Sigmoid colon (tissue), 6 donors: ENCODE measurements at regions not wholly inside any gene's neighbourhood (a gene's known extent, or its start where the extent isn't known, plus 50 kb on each side); places are given as distances from the start of the nearest gene placed in this dataset.

Source experiments
- DNase-seq: peaks from one replicate; pipeline ENCODE4 v3.0.0-alpha.2; 2019
- H3K27ac ChIP-seq, 4 donors: fragments of 200-600 bp; sonication (generic); one replicate each; pipeline ENCODE4 v1.5.1; 2016 to 2019; ENCODE audit warnings: mild to moderate bottlenecking in 1 of 4
- H3K27me3 ChIP-seq, 3 donors: fragments of 200-600 bp; sonication (generic); one replicate each; pipeline ENCODE4 v1.5.1; 2019; ENCODE audit warnings: mild to moderate bottlenecking in 1 of 3
- H3K36me3 ChIP-seq, 4 donors: fragments of 200-600 bp; sonication (generic); one replicate each; pipeline ENCODE4 v1.5.1; 2016 to 2019
- H3K4me1 ChIP-seq, 4 donors: fragments of 200-600 bp; sonication (generic); one replicate each; pipeline ENCODE4 v1.5.1; 2017 to 2019
- H3K4me3 ChIP-seq, 4 donors: fragments of 200-600 bp; sonication (generic); one replicate each; pipeline ENCODE4 v1.5.1; 2017 to 2019; ENCODE audit warnings: mild to moderate bottlenecking in 2 of 4, moderate library complexity in 1 of 4
- H3K9me3 ChIP-seq, 4 donors: fragments of 200-600 bp in 3 of 4; sonication (generic) in 3 of 4; one replicate each; pipeline versions ENCODE4 v1.5.1 to v1.6.1; 2013 to 2019
- EP300 ChIP-seq, 4 donors: sonication (generic); formaldehyde crosslinking; IDR thresholded peaks; one replicate each; pipeline ENCODE4 v1.6.1; 2017; ENCODE audit warnings: antibody characterized with exemption in 4 of 4
- POLR2A ChIP-seq, 2 donors: fragments of 450-650 bp; IDR thresholded peaks; one replicate each; pipeline ENCODE4 v1.6.1; 2016; ENCODE audit warnings: antibody characterized with exemption in 2 of 2, mild to moderate bottlenecking in 2 of 2, moderate library complexity in 2 of 2
- POLR2AphosphoS5 ChIP-seq, 4 donors: sonication (generic); formaldehyde crosslinking; IDR thresholded peaks; one replicate each; pipeline ENCODE4 v1.6.1; 2017; ENCODE audit warnings: antibody characterized with exemption in 4 of 4
- WGBS, 2 donors: extraction: QIAGEN DNeasy Blood & Tissue Kit; methylation state at CpG; one replicate each; pipeline ENCODE4 v1.1.7; 2013; 5-methylcytosine and 5-hydroxymethylcytosine counted together
- intact Hi-C: fragments of 100-400 bp; cut with DNase I; formaldehyde crosslinking; loops from one replicate; pipeline ENCODE4 v1.15.1; 2023
- TF ChIP-seq, protein P1 (sequence below), 4 experiments: fragments of 450-650 bp in 3 of 4; fragments of 200-600 bp in 1 of 4; IDR thresholded peaks; one replicate each; pipeline ENCODE4 v1.5.1; 2016 to 2019; ENCODE audit warnings: antibody characterized with exemption in 4 of 4, mild to moderate bottlenecking in 3 of 4, moderate library complexity in 2 of 4
- donor health status: healthy with polysubstance abuse.
- donor health status: healthy.

DNA sequence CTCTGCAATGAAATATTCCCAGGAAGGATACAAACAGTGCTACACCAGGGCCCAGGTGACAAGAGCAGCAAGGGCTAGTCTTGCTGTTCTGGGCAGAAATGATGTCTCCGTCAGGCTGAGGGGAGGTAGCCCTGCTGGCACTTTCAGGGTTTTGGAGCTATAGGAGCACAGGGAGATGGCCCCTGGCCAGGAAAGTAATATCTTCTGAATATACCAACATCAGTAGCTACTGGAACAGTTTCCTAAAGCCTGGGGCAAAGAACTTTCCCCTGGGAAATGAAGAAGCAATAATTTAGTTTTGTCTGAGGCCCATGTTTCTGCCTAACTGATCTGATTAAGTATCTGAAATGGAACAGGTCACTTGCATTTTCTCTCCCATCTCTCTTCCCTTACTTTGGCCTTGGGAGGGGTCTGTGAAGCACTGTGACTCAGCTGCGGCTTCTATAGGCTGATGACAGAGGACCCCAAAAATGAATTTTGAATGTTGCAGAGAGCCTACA, 489.1 kb upstream of the PODXL start:
- Histone ChIP-seq H3K9me3 (no peaks in the 10 kb centered on the region), H3K27ac (no peak overlapping the region), H3K27me3 (no peaks in the 10 kb centered on the region), H3K4me1 (peaks cover 0 to 4% (median 0%) of the 10 kb centered on the region in 4 donors), H3K36me3 (no peaks in the 10 kb centered on the region), H3K4me3 (no peak overlapping the region)
- intact Hi-C loops: no loop called here
- 92 to 98% methylated on average over 2 of the region's 2 CpGs for WGBS, 2 donors
- no peak for TF ChIP-seq POLR2AphosphoS5 (IDR thresholded peaks at IDR 0.05)
- no peak for TF ChIP-seq POLR2A (IDR thresholded peaks at IDR 0.05)
- TF ChIP-seq, protein P1, sequence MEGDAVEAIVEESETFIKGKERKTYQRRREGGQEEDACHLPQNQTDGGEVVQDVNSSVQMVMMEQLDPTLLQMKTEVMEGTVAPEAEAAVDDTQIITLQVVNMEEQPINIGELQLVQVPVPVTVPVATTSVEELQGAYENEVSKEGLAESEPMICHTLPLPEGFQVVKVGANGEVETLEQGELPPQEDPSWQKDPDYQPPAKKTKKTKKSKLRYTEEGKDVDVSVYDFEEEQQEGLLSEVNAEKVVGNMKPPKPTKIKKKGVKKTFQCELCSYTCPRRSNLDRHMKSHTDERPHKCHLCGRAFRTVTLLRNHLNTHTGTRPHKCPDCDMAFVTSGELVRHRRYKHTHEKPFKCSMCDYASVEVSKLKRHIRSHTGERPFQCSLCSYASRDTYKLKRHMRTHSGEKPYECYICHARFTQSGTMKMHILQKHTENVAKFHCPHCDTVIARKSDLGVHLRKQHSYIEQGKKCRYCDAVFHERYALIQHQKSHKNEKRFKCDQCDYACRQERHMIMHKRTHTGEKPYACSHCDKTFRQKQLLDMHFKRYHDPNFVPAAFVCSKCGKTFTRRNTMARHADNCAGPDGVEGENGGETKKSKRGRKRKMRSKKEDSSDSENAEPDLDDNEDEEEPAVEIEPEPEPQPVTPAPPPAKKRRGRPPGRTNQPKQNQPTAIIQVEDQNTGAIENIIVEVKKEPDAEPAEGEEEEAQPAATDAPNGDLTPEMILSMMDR (IDR thresholded peaks at IDR 0.05): no peak
- TF ChIP-seq EP300 (IDR thresholded peaks at IDR 0.05): no peak
- DNase-seq: no peak

DNA sequence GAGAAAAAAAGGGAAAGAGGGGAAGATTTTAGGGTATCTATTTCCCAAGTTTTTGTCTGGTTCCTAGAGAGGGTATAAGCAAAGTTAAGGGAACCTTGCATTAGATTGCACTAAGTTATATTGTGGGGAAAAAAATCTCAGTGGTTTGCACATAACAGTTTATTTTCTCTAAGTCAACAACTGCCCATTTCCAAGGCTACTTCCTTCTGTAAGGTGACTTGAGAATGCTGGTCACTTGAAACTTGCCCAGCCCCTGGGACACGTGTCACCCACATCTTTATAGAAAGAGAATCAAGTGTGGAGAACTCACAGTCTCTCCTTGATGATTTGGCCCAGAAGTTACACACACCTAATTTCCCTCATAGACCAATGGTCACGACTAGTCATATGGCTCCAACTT, 488.6 kb upstream of the PODXL start:
- Histone ChIP-seq H3K4me3 (no peak overlapping the region), H3K9me3 (no peaks in the 10 kb centered on the region), H3K36me3 (no peaks in the 10 kb centered on the region), H3K27ac (no peak overlapping the region), H3K27me3 (no peaks in the 10 kb centered on the region), H3K4me1 (peaks cover 0 to 4% (median 0%) of the 10 kb centered on the region in 4 donors)
- intact Hi-C loops: no loop called here
- TF ChIP-seq EP300 (IDR thresholded peaks at IDR 0.05): no peak
- TF ChIP-seq POLR2AphosphoS5 (IDR thresholded peaks at IDR 0.05): no peak
- TF ChIP-seq, protein P1 (IDR thresholded peaks at IDR 0.05): no peak
- TF ChIP-seq POLR2A (IDR thresholded peaks at IDR 0.05): no peak
- DNase-seq: no peak
- WGBS, 2 donors: 53 to 77% methylated on average over 2 of the region's 2 CpGs

DNA sequence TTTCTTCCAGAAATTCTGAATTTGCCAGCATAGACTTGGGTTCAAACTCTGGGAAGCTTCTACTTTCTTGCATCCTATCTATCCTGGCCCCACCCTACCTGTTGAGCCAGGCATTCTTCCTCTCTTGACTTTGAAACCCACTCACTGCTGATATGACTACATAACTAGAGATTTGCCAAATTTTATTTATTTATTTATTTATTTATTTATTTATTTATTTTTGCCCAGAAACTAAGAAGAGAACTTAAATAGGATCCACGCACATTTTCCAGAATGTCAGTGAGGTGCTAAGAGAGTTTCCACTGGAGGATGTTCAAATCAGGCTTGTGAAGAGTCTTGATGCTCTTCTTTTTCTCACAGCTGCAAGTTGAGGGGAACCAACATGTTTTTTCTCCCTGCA, 487.8 kb upstream of the PODXL start:
- H3K36me3 ChIP-seq: no peaks in the 10 kb centered on the region
- WGBS, 2 donors: 94 to 100% methylated on average over 1 of the region's 1 CpG
- H3K27me3 ChIP-seq: no peaks in the 10 kb centered on the region
- intact Hi-C loops: no loop called here
- H3K27ac ChIP-seq: no peak overlapping the region
- no peak for DNase-seq
- no peaks in the 10 kb centered on the region for H3K9me3 ChIP-seq
- no peak overlapping the region for H3K4me3 ChIP-seq
- TF ChIP-seq POLR2A (IDR thresholded peaks at IDR 0.05) (no peak), POLR2AphosphoS5 (IDR thresholded peaks at IDR 0.05) (no peak), EP300 (IDR thresholded peaks at IDR 0.05) (no peak)
- TF ChIP-seq, protein P1 (IDR thresholded peaks at IDR 0.05): no peak
- peaks cover 0 to 4% (median 0%) of the 10 kb centered on the region in 4 donors for H3K4me1 ChIP-seq

- Histone ChIP-seq H3K27ac (no peak overlapping the region), H3K4me1 (no peaks in the 10 kb centered on the region), H3K36me3 (no peaks in the 10 kb centered on the region), H3K9me3 (no peaks in the 10 kb centered on the region), H3K4me3 (no peak overlapping the region), H3K27me3 (no peaks in the 10 kb centered on the region)
- WGBS, 2 donors: 63 to 77% methylated on average over 3 of the region's 3 CpGs
- intact Hi-C loops: no loop called here
- no peak for DNase-seq
- TF ChIP-seq, protein P1 (IDR thresholded peaks at IDR 0.05): no peak
- no peak for TF ChIP-seq POLR2AphosphoS5 (IDR thresholded peaks at IDR 0.05)
- no peak for TF ChIP-seq POLR2A (IDR thresholded peaks at IDR 0.05)
- no peak for TF ChIP-seq EP300 (IDR thresholded peaks at IDR 0.05)
These were observed 484.7 kb upstream of the PODXL start for GRCh38 chr7:132041108-132041507.
